ENCODE measurements at regions not wholly inside any gene's neighbourhood (a gene's known extent, or its start where the extent isn't known, plus 50 kb on each side); places are given as distances from the start of the nearest gene placed in this dataset.
"Not testable (repeated sequence)": the region's sequence is repeated elsewhere in the genome, so short reads cannot be mapped to it uniquely, and the experiment has no call there.

DNA sequence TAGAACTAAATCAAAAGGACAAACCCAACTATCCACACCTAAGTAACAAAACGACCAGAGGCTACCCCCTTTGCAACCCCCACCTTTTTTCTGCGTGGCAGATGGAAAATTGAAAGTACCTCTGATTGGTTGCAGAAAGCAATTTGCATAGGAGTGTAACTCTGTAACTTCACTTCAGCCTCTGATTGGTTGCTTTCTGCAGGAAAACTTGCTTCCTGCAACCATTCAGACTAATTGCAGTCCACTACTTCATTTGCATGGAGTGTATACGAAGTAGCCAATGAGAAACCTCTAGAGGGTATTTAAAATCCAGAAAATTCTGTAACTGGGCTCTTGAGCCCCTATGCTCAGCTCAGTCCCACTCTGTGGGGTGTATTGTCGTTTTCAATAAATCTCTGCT, 129.1 kb upstream of the OLIG3 start:
- DNase-seq = no peak

DNA sequence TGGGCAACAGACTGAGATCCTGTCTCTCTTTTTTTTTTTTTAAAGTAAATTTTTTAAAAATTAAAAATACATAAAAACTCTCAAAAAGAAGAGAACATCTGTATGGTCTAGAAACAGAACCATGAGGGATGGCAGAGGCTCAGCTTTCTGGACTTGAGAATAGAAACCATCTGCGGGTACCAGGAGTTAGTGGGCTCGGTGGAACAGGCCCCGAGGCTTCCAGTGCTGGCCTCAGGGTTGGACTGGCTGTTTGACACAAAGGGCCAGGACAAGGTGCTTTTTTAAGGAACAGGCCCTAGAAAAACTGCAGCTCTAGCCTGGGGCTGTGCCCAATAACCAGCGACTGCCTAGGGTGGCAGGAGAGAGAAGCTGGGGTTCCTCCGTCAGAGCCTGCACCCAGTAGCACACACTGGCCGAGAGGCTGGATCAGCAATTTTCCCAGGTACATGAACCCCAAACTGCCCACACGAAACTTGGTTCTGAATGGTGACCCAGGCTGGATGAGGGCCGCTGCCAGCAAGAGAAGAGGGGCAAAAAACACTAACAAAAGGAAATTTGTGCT, 131.0 kb upstream of the OLIG3 start:
- DNase-seq = no peak

GRCh38 chr6:137625808-137626207, 131.6 kb upstream of the OLIG3 start:
- no peak for DNase-seq

- no peak for DNase-seq
Observed at GRCh38 chr6:137630666-137631065, 136.5 kb upstream of the OLIG3 start.

DNA sequence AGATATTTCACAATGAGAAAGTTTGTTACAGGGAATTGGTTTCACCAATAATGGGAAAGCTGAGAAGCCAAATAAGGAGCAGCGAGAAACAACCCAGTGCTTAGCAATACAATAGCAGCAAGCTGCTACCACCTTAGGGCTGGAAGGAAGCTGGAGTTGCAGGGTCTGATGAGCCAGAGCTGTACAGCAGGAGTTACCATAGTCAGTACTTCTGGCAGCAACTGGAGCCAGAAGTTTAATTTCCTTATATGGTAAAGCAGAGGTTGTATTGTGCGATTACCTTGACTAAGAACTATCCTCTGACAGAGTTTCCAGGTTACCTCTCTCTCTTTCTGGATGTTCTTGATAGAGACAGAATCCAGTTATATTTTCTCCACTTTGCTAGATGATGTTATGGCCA, 137.1 kb upstream of the OLIG3 start:
- DNase-seq = no peak

DNA sequence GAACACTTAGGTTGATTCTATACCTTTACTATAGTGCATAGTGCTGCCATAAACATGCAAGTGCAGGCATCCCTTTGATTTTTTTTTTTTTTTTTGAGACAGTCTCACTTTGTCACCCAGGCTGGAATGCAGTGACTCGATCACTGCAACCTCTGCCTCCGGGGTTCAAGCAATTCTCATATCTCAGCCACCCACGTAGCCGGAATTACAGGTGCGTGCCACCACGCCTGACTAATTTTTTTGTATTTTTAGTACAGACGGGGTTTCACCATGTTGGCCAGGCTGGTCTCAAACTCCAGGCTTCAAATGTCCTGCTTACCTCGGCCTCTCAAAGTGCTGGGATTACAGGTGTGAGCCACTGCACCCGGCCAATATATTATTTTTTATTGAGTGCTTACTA, 140.0 kb upstream of the OLIG3 start:
- DNase-seq = not testable (repeated sequence)

GRCh38 chr6:137637121-137637520, 142.9 kb upstream of the OLIG3 start:
- DNase-seq = no peak

DNA sequence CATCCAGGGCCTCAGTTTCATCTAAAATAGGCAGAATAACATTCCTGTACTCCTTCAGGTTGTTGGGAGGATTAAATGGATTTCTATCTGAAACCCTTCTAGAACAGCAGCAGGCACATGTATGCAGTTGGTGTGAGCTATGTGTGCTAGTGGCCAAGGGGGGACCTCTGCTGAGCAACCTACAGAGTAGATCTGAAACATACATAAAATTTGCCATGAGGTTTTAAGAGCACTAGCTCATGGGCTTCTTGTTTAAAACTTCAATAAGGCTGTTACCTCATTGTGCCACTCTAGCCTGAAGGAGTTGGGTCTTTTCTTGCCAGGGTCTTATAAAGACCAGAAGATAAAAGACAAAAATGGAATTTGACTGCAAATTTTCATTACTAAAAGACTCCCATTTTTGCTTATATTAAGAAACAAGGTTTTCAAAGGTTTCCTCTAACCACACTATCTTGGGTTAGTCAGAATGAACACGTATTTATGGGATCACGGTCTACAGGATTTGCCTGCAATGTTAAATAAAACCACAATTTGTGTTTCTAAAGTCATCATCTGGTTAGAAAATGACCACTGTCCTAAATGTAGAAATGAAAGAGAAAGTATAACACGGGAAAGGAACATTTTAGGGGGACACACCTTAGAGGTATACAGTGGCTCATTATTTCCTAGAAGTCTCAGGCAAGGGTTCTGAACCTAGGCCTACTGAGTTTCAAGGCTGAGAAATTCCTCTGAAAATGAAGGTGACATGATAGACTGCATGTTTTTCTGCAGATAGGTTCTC, 144.9 kb upstream of the OLIG3 start:
- no peak for DNase-seq

DNA sequence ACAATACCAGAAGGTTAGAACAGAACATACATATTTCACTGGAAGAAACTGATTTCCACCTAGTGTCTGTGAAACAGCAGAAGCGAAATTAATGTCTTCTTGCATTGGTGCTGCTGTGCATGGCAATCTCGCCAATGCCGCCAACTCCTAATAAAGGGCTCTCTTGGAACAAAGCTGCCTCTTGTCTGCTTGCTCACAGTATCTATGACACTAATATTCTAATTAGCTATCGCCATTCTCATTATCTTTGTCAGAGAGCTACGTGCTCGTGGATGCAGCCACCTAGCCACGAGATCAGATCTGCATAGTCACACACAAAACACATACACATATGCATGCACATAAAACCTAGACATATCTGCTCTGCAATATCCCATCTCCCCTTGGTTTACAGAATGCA, 145.9 kb upstream of the OLIG3 start:
- no peak for DNase-seq

GRCh38 chr6:137641474-137642077, 147.4 kb upstream of the OLIG3 start:
- peak; percentile 39 for DNase-seq

DNA sequence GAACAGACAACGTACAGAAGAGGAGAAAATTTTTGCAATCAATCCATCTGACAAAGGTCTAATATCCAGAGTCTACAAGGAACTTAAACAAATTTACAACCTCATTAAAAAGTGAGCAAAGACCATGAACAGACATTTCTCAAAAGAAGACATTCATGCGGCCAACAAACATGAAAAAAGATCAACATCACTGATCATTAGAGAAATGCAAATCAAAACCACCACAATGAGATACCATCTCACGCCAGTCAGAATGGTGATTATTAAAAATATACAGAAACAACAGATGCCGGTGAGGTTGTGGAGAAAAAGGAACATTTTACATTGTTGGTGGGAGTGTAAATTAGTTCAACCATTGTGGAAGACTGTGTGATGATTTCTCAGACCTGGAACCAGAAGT, 149.0 kb upstream of the OLIG3 start:
- not testable (repeated sequence) for DNase-seq

DNA sequence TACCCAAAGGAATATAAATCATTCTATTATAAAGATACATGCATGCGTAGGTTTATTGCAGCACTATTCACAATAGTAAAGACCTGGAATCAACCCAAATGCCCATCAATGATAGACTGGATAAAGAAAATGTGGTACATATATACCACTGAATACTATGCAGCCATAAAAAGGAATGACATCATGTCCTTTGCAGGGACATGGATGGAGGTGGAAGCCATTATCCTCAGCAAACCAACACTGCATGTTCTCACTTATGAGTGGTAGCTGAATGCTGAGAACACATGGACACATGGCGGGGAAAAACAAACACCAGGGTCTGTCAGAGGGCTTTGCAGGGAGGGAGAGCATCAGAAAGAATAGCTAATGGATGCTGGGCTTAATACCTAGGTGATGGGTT, 149.4 kb upstream of the OLIG3 start:
- not testable (repeated sequence) for DNase-seq

GRCh38 chr6:137645850-137646249, 151.7 kb upstream of the OLIG3 start:
- no peak for DNase-seq

DNA sequence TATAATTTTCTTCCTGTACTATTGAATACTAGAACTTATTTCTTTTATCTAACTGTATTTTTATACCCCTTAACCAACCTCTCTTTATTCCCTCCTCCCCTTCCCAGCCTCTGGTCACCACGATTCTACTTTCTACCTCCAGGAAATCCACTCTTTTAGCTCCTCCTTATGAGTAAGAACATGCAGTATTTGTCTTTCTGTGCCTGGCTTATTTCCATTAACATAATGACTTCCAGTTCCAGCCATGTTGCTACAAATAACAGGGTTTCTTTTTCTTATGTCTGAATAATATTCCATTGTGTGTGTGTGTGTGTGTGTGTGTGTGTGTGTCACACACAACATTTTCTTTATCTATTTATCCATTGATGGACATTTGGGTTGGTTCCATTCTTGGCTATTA, 152.3 kb upstream of the OLIG3 start:
- no peak for DNase-seq

- no peak for DNase-seq
Observed at GRCh38 chr6:137647762-137648447, 153.7 kb upstream of the OLIG3 start.

GRCh38 chr6:137650720-137651119, 156.5 kb upstream of the OLIG3 start:
- DNase-seq = no peak

GRCh38 chr6:137651178-137651577, 157.0 kb upstream of the OLIG3 start:
- DNase-seq = no peak

DNA sequence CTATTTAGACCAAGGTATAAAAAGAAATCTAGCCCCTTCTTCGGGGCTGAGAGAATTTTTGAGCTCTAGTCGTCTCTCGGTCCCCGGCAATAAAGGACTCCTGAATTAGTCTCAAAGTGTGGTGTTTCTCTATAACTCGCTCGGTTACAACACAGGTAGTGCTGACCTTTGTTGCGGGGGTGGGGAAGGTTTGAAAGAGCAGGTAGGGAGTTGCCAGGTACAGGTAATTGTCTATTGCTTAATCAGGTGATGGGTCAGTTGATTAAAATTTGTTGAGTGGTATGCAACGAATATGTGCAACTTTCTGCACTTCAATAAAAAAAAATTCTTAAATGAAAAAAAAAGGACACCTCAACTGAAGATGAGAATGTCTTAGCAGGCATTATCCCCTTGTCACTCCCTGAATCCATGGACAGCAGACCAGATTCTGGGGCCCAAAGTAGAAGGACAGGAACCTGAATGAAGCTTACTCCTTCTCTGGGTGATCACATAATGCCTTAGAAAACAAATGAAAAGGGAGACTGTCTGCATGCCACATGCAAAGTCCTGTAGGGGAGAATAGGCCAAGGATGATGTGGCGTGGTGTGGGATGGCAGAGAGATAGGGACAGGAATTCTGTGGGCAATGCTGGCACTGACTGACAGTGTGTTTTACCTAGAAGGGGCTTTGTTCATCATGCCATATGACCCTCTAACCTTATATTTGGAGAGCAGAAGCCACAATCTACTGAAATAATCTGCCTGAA, 157.6 kb upstream of the OLIG3 start:
- no peak for DNase-seq

DNA sequence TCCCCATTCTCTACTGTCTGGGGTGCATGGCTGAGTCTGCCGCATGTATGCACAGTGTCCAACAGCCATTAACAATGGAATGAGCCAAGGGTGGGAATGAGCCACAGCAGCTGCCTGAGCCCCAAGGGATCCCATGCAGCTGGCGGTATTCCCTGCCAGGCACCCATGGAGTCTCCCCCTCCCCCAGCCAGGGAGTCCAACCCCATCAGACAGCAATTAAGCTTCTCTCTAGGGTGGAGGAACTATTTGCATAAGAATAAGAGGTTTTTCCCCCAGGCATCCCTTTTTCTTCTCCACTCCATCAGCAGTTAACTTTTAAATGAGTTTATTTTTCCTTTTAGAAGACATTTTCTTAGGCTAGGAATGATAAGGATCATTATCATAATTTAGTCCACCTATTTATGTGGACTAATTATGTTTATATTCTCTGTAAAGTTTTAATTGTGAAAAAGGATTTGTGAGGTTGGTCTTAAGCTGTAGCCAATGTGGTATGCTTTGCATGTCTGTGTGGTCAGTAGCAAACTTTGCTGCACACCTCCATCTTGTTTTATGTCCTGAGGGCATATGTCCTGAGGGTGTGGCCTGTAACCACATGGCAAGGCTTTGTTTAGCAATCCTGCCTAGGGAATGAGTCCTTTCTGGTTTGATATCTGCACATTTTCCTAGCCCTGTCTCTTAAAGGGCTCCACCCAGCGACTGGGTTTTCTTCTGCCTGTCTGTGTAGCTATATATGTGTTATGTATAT, 158.9 kb upstream of the OLIG3 start:
- DNase-seq = no peak

DNA sequence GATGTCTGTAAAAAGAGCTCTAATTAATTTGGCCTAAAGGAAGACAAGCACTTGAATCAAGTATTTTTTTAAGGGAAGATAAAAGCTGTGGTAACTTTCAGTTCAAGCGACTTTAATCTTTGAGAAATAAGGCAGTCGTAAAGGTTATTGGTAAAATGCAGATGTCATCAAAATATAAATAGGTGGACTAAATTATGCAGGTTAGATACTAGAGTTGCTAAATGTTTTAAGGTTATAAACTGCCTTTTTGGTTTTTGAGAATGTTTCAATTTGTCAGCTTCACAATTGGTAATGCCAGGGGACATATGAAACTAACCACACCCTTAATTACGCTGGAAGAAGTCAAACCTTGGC, 159.5 kb upstream of the OLIG3 start:
- no peak for DNase-seq

- no peak for DNase-seq
Observed at GRCh38 chr6:137654365-137654981, 160.3 kb upstream of the OLIG3 start.

GRCh38 chr6:137655291-137655690, 161.1 kb upstream of the OLIG3 start:
- no peak for DNase-seq

Measured in right kidney (tissue), 1 donor.